GM10266 (cell line): ENCODE measurements at regions not wholly inside any gene's neighbourhood (a gene's known extent, or its start where the extent isn't known, plus 50 kb on each side); places are given as distances from the start of the nearest gene placed in this dataset.

Source experiments
- DNase-seq: peaks from one replicate; pipeline ENCODE4 v3.0.0; 2012; ENCODE audit errors: extremely low spot score
- CTCF ChIP-seq: IDR thresholded peaks from 2 replicates; pipeline ENCODE4 v1.5.1; 2012; ENCODE audit warnings: mild to moderate bottlenecking, low read depth; ENCODE audit not compliant: control insufficient read depth, insufficient read depth; ENCODE audit errors: missing control alignments

- TF ChIP-seq CTCF: no peak
- DNase-seq: no peak
These were observed 1091.9 kb downstream of the NSUN3 start for GRCh38 chr3:95154766-95155165.

DNA sequence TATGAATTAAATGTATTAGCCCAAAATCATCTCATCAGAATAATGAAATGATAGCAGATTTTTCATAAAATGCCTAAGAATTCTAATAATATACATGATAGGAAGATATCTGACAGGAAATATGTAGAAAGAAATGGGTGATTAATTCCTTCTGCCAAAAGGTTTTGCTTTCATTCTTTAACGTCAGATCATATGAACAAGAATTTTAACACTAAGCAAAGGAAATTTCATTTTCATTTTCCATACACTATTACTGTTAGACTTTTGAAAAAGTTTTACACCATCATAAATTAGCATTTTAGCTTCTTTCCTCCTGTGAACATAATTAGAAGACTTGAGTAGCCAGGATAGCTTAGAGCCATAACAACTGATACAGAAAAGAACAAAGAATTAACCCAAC lies 1099.9 kb downstream of the NSUN3 start:
- TF ChIP-seq CTCF: no peak
- DNase-seq: no peak

DNA sequence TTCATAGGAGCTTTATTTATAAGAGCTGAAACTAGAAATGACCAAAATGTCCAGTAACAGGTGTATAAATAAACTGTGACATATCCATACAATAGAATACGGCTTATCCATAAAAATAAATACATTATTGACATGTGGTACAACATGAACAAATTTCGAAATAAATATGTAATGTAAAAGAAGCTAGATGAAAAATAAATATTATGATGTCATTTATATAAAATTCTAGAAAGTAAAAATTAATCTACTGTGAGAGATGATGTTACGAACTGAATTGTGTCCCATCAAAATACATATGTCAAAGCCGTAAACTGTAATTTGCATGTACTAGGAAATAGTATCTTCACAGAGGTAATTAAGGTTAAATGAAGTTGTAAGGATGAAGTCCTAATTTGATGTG lies 1104.9 kb downstream of the NSUN3 start:
- no peak for DNase-seq
- no peak for TF ChIP-seq CTCF

GRCh38 chr3:95168526-95168925 lies 1105.7 kb downstream of the NSUN3 start:
- DNase-seq: no peak
- no peak for TF ChIP-seq CTCF

DNA sequence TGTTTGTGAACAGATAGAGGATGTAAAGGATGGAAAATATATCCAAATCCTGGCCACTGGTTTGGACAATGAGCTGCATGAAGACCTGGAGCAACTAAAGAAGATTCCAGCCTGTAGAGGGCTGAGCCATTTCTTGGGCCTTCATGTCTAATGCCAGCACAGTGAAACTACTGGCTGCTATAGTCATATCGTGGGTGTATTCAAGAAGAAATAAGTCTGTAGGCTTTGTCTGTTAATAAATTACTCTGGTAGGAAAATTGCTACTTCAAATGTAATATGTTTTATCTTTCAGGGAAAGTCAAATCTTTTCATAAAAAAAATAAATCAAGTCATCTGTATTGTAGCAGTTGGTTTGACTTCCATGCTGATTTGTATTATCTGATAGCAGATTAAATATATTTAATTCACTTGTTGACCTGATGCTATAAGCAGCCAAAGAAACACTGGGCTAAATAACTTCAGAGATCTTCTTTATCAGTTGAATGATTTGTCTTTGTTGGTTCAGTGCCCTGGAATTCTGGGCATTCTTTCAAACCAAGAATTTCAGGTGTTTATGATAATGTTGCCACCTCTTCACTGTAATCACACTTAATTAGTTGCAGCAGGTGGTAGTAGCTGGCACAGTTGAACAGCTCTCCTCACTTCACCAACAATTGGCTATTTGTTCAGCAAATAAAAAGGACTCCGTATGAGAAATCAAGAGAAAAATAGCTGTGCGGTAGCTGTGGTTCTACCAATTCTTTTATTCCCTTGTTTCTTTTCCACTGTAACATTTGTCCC lies 1109.5 kb downstream of the NSUN3 start:
- TF ChIP-seq CTCF: no peak
- no peak for DNase-seq

DNA sequence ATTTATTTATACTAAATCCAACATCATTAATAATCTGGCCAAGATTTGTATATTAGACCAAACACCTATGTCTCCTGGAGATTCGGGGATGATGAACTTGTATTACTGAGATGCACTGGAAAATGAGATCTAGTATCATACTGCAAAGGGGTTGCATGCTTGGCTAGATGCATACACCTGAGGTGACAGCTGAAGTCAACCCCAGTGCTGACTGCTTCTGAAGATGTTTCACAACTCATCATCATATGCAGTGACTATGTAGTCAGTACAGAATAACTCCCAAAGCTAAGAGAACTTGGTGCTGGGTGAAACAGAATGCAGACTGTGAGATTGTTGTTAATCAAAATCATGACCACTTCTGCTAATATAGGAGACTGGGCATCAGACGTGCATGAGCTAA lies 1114.2 kb downstream of the NSUN3 start:
- no peak for DNase-seq
- no peak for TF ChIP-seq CTCF

DNA sequence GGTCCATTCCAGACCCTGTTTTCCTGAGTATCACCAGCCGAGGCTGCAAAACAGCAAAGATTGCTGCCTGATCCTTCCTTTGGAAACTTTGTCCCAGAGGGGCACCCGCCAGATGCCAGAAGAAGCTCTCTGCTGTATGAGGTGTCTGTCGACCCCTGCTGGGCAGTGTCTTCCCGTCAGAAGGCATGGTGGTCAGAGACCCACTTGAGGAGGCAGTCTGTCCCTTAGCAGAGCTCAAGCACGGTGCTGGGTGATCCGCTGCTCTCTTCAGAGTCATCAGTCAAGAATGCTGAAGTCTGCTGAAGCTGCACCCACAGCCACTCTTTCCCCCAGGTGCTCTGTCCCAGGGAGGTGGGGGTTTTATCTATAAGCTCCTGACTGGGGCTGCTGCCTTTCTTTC lies 1121.2 kb downstream of the NSUN3 start:
- TF ChIP-seq CTCF: no peak
- DNase-seq: no peak
